Nephron progenitor cell (in vitro differentiated cells): ENCODE measurements at regions not wholly inside any gene's neighbourhood (a gene's known extent, or its start where the extent isn't known, plus 50 kb on each side); places are given as distances from the start of the nearest gene placed in this dataset.

Source experiments
- DNase-seq: peaks from one replicate; pipeline ENCODE4 v3.0.0; 2021
- H3K27ac Mint-ChIP-seq: 2 replicates; pipeline ENCODE4 v1.8.0; 2021; ENCODE audit warnings: mild to moderate bottlenecking, moderate library complexity, mixed read lengths
- H3K27me3 Mint-ChIP-seq: 2 replicates; pipeline ENCODE4 v1.8.0; 2021; ENCODE audit warnings: mild to moderate bottlenecking, low read depth, mixed read lengths; ENCODE audit not compliant: poor library complexity
- H3K36me3 Mint-ChIP-seq: 2 replicates; pipeline ENCODE4 v1.8.0; 2021; ENCODE audit warnings: low read depth, mixed read lengths
- H3K4me1 Mint-ChIP-seq: 2 replicates; pipeline ENCODE4 v1.8.0; 2021; ENCODE audit warnings: mixed read lengths
- H3K4me3 Mint-ChIP-seq: 2 replicates; pipeline ENCODE4 v1.8.0; 2021; ENCODE audit warnings: mild to moderate bottlenecking, moderate library complexity, mixed read lengths
- H3K9me3 Mint-ChIP-seq: 2 replicates; pipeline ENCODE4 v1.8.0; 2021; ENCODE audit warnings: mild to moderate bottlenecking, moderate library complexity, mixed read lengths
- CTCF ChIP-seq: fragments of 200-600 bp; sonication (generic); IDR thresholded peaks from 2 replicates; pipeline ENCODE4 v1.5.0; 2021; ENCODE audit warnings: antibody characterized with exemption

GRCh38 chr7:26609082-26609481, 255.3 kb downstream of the SKAP2 start:
- peaks cover 15% of the 10 kb centered on the region for H3K4me1 Mint-ChIP-seq
- peaks cover 15% of the 10 kb centered on the region for H3K27me3 Mint-ChIP-seq
- no peak overlapping the region for H3K4me3 Mint-ChIP-seq
- H3K36me3 Mint-ChIP-seq = no peaks in the 10 kb centered on the region
- no peaks in the 10 kb centered on the region for H3K9me3 Mint-ChIP-seq
- no peak for DNase-seq
- no peak overlapping the region for H3K27ac Mint-ChIP-seq
- no peak for TF ChIP-seq CTCF

GRCh38 chr7:26609532-26609931, 254.9 kb downstream of the SKAP2 start:
- Mint-ChIP-seq H3K36me3 (no peaks in the 10 kb centered on the region), H3K27ac (no peak overlapping the region)
- DNase-seq = no peak

GRCh38 chr7:26612742-26613141, 251.6 kb downstream of the SKAP2 start:
- Mint-ChIP-seq H3K27ac (no peak overlapping the region), H3K9me3 (peaks cover 4% of the 10 kb centered on the region)

More at GRCh38 chr7:26609532-26609931, 254.9 kb downstream of the SKAP2 start:
- peaks cover 14% of the 10 kb centered on the region for H3K4me1 Mint-ChIP-seq
- no peak for TF ChIP-seq CTCF
- no peak overlapping the region for H3K4me3 Mint-ChIP-seq
- no peaks in the 10 kb centered on the region for H3K9me3 Mint-ChIP-seq
- H3K27me3 Mint-ChIP-seq = peaks cover 15% of the 10 kb centered on the region

GRCh38 chr7:26614503-26614902, 249.9 kb downstream of the SKAP2 start:
- Mint-ChIP-seq H3K4me3 (no peak overlapping the region), H3K4me1 (peaks cover 48% of the 10 kb centered on the region), H3K9me3 (peaks cover 4% of the 10 kb centered on the region), H3K27me3 (peaks cover 15% of the 10 kb centered on the region), H3K27ac (no peak overlapping the region), H3K36me3 (peaks cover 9% of the 10 kb centered on the region)
- DNase-seq = no peak
- TF ChIP-seq CTCF = no peak

More at GRCh38 chr7:26612742-26613141, 251.6 kb downstream of the SKAP2 start:
- Mint-ChIP-seq H3K36me3 (peaks cover 9% of the 10 kb centered on the region), H3K4me1 (peaks cover 31% of the 10 kb centered on the region), H3K4me3 (no peak overlapping the region), H3K27me3 (peaks cover 15% of the 10 kb centered on the region)
- no peak for TF ChIP-seq CTCF
- DNase-seq = no peak

- Mint-ChIP-seq H3K9me3 (peaks cover 4% of the 10 kb centered on the region), H3K36me3 (peaks cover 9% of the 10 kb centered on the region), H3K27me3 (peaks cover 11% of the 10 kb centered on the region), H3K4me1 (peaks cover 66% of the 10 kb centered on the region), H3K4me3 (no peak overlapping the region), H3K27ac (peak overlapping the region; percentile 37)
- no peak for DNase-seq
- no peak for TF ChIP-seq CTCF
These were observed 248.2 kb downstream of the SKAP2 start for GRCh38 chr7:26616235-26616634.

GRCh38 chr7:26617066-26617465, 247.3 kb downstream of the SKAP2 start:
- peaks cover 67% of the 10 kb centered on the region for H3K4me1 Mint-ChIP-seq
- peaks cover 4% of the 10 kb centered on the region for H3K9me3 Mint-ChIP-seq
- no peak overlapping the region for H3K27ac Mint-ChIP-seq
- no peak for DNase-seq
- H3K36me3 Mint-ChIP-seq = peaks cover 9% of the 10 kb centered on the region
- no peak for TF ChIP-seq CTCF
- no peak overlapping the region for H3K4me3 Mint-ChIP-seq
- H3K27me3 Mint-ChIP-seq = peaks cover 12% of the 10 kb centered on the region
